HepG2 (cell line): ENCODE measurements at regions not wholly inside any gene's neighbourhood (a gene's known extent, or its start where the extent isn't known, plus 50 kb on each side); places are given as distances from the start of the nearest gene placed in this dataset.

Source experiments
- ARNTL ChIP-seq: sonication (generic); formaldehyde crosslinking; IDR thresholded peaks from 2 replicates; pipeline ENCODE4 v1.4.0; 2020; ENCODE audit warnings: mild to moderate bottlenecking, missing genetic modification reagents
- ATF2 ChIP-seq: sonication (generic); formaldehyde crosslinking; IDR thresholded peaks from 2 replicates; pipeline ENCODE4 v1.4.0; 2020; ENCODE audit warnings: missing genetic modification reagents
- ESRRA ChIP-seq: sonication (generic); formaldehyde crosslinking; IDR thresholded peaks from 2 replicates; pipeline ENCODE4 v1.5.1; 2020; ENCODE audit warnings: mild to moderate bottlenecking, low read depth, missing genetic modification reagents
- GLMP ChIP-seq: sonication (generic); formaldehyde crosslinking; IDR thresholded peaks from 2 replicates; pipeline ENCODE4 v1.9.0; 2021; ENCODE audit warnings: missing genetic modification reagents, mild to moderate bottlenecking, borderline replicate concordance
- KLF13 ChIP-seq: sonication (generic); formaldehyde crosslinking; IDR thresholded peaks from 2 replicates; pipeline ENCODE4 v1.4.0; 2020; ENCODE audit warnings: mild to moderate bottlenecking, missing genetic modification reagents
- NCOA1 ChIP-seq: sonication (generic); formaldehyde crosslinking; IDR thresholded peaks from 2 replicates; pipeline ENCODE4 v1.9.0; 2021; ENCODE audit warnings: missing genetic modification reagents
- PCBP1 ChIP-seq: fragments of 200-400 bp; formaldehyde crosslinking; IDR thresholded peaks from 2 replicates; pipeline ENCODE4 v1.6.1; 2017; ENCODE audit warnings: mild to moderate bottlenecking, low read depth, low read length, borderline replicate concordance
- TIGD3 ChIP-seq: sonication (generic); formaldehyde crosslinking; IDR thresholded peaks from 2 replicates; pipeline ENCODE4 v1.5.1; 2020; ENCODE audit warnings: mild to moderate bottlenecking, missing genetic modification reagents, borderline replicate concordance
- ZBTB8A ChIP-seq: sonication (generic); formaldehyde crosslinking; IDR thresholded peaks from 2 replicates; pipeline ENCODE4 v1.4.0; 2020; ENCODE audit warnings: mild to moderate bottlenecking, low read depth, missing genetic modification reagents, borderline replicate concordance
- ZFP36L1 ChIP-seq: sonication (generic); formaldehyde crosslinking; IDR thresholded peaks from 2 replicates; pipeline ENCODE4 v1.8.0; 2022; ENCODE audit warnings: mild to moderate bottlenecking, missing genetic modification reagents, moderate library complexity
- ZIK1 ChIP-seq: sonication (generic); formaldehyde crosslinking; IDR thresholded peaks from 2 replicates; pipeline ENCODE4 v1.5.0; 2020; ENCODE audit warnings: mild to moderate bottlenecking, low read depth, missing genetic modification reagents, borderline replicate concordance
- ZNF280D ChIP-seq: sonication (generic); formaldehyde crosslinking; IDR thresholded peaks from 2 replicates; pipeline ENCODE4 v1.5.1; 2020; ENCODE audit warnings: mild to moderate bottlenecking, missing genetic modification reagents
- ZNF350 ChIP-seq: sonication (generic); formaldehyde crosslinking; IDR thresholded peaks from 2 replicates; pipeline ENCODE4 v1.4.0; 2020; ENCODE audit warnings: mild to moderate bottlenecking, low read depth, missing genetic modification reagents, borderline replicate concordance
- ZNF432 ChIP-seq: sonication (generic); formaldehyde crosslinking; IDR thresholded peaks from 2 replicates; pipeline ENCODE4 v1.5.0; 2020; ENCODE audit warnings: missing genetic modification reagents, mild to moderate bottlenecking, borderline replicate concordance
- ZNF460 ChIP-seq: sonication (generic); formaldehyde crosslinking; IDR thresholded peaks from 2 replicates; pipeline ENCODE4 v1.5.1; 2020; ENCODE audit warnings: missing genetic modification reagents, mild to moderate bottlenecking, borderline replicate concordance
- ZNF503 ChIP-seq: sonication (generic); formaldehyde crosslinking; IDR thresholded peaks from 2 replicates; pipeline ENCODE4 v1.4.0; 2020; ENCODE audit warnings: missing genetic modification reagents
- ZNF563 ChIP-seq: sonication (generic); formaldehyde crosslinking; IDR thresholded peaks from 2 replicates; pipeline ENCODE4 v1.8.0; 2022; ENCODE audit warnings: mild to moderate bottlenecking, moderate library complexity, missing genetic modification reagents
- ZNF660 ChIP-seq: sonication (generic); formaldehyde crosslinking; IDR thresholded peaks from 2 replicates; pipeline ENCODE4 v1.5.1; 2020; ENCODE audit warnings: mild to moderate bottlenecking, low read depth, missing genetic modification reagents, borderline replicate concordance
- ZNF672 ChIP-seq: sonication (generic); formaldehyde crosslinking; IDR thresholded peaks from 2 replicates; pipeline ENCODE4 v1.8.1; 2022; ENCODE audit warnings: missing genetic modification reagents
- ZNF749 ChIP-seq: sonication (generic); formaldehyde crosslinking; IDR thresholded peaks from 2 replicates; pipeline ENCODE4 v1.8.0; 2022; ENCODE audit warnings: mild to moderate bottlenecking, missing genetic modification reagents, moderate library complexity, borderline replicate concordance
- ZNF773 ChIP-seq: sonication (generic); formaldehyde crosslinking; IDR thresholded peaks from 2 replicates; pipeline ENCODE4 v1.4.0; 2020; ENCODE audit warnings: missing genetic modification reagents, borderline replicate concordance

GRCh38 chr3:188002626-188003138 lies 151.3 kb upstream of the LPP start (continued):
- no peak for TF ChIP-seq TIGD3 (CRISPR knock-in tag)
- no peak for TF ChIP-seq GLMP (CRISPR knock-in tag)
- no peak for TF ChIP-seq ZNF563 (CRISPR knock-in tag)
- peak; percentile 90 for TF ChIP-seq ESRRA (CRISPR knock-in tag)
- TF ChIP-seq ZNF660 (CRISPR knock-in tag) = no peak
- TF ChIP-seq ATF2 (CRISPR knock-in tag) = peak; percentile 87
- no peak for TF ChIP-seq ZFP36L1 (CRISPR knock-in tag)
- TF ChIP-seq ZNF773 (CRISPR knock-in tag) = no peak
- TF ChIP-seq PCBP1 = no peak
- TF ChIP-seq KLF13 = no peak
- TF ChIP-seq ZNF749 = no peak
- TF ChIP-seq ZNF350 = no peak
- TF ChIP-seq ZNF460 (CRISPR knock-in tag) = no peak; the same call in 1 of the 2 replicates
- TF ChIP-seq ZNF503 (CRISPR knock-in tag) = 0 out of 2 replicates have a peak, but pooled peaks have one; percentile 68
- TF ChIP-seq ZNF672 (CRISPR knock-in tag) = no peak
- TF ChIP-seq ZBTB8A (CRISPR knock-in tag) = no peak
- no peak; the same call in 1 of the 2 replicates for TF ChIP-seq ZIK1
- TF ChIP-seq ZNF432 (CRISPR knock-in tag) = no peak
- TF ChIP-seq ZNF280D (CRISPR knock-in tag) = peak; percentile 54; the same call in 1 of the 2 replicates
- peak; percentile 44; the same call in 1 of the 2 replicates for TF ChIP-seq ARNTL (CRISPR knock-in tag)
- 0 out of 2 replicates have a peak, but pooled peaks have one; percentile 18 for TF ChIP-seq NCOA1
